Gastroesophageal sphincter (tissue), 3 donors: ENCODE measurements at regions not wholly inside any gene's neighbourhood (a gene's known extent, or its start where the extent isn't known, plus 50 kb on each side); places are given as distances from the start of the nearest gene placed in this dataset.

Experiments
- EP300 ChIP-seq: sonication (generic); formaldehyde crosslinking; IDR thresholded peaks from one replicate; pipeline ENCODE4 v1.6.1; 2017; ENCODE audit warnings: antibody characterized with exemption, mild to moderate bottlenecking
- POLR2A ChIP-seq, 2 donors: fragments of 450-650 bp; IDR thresholded peaks; one replicate each; pipeline ENCODE4 v1.6.1; 2017; ENCODE audit warnings: antibody characterized with exemption in 2 of 2, mild to moderate bottlenecking in 2 of 2, moderate library complexity in 1 of 2
- POLR2AphosphoS5 ChIP-seq: sonication (generic); formaldehyde crosslinking; IDR thresholded peaks from one replicate; pipeline ENCODE4 v1.6.1; 2017; ENCODE audit warnings: antibody characterized with exemption
- TF ChIP-seq, protein P1 (sequence below), 4 experiments: fragments of 200-600 bp in 2 of 4; fragments of 450-650 bp in 2 of 4; sonication (generic) in 1 of 4; IDR thresholded peaks; one replicate each; pipeline ENCODE4 v1.5.1; 2017 to 2019; ENCODE audit warnings: antibody characterized with exemption in 4 of 4, mild to moderate bottlenecking in 2 of 4, moderate library complexity in 2 of 4

DNA sequence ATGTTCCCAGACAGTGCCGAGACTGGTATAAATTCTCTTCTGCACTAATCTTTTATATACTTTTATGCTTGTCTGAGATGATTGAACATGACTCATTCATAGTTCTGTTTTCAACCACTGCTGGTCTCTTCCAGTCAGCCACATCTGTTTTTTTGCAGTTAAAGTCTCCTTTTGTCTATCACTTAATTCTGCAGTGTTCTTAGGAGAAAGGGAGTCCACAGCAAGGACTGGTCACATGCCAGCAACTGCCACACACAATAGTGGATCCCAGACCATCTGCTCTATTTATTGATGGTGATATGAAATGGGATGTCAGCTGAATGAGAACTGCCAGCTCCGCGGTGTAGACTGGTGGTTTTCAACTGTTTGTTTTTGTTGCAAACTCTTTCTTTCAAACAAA is 379.8 kb downstream of the MED13L start:
- TF ChIP-seq POLR2A (IDR thresholded peaks at IDR 0.05): no peak
- TF ChIP-seq, protein P1, sequence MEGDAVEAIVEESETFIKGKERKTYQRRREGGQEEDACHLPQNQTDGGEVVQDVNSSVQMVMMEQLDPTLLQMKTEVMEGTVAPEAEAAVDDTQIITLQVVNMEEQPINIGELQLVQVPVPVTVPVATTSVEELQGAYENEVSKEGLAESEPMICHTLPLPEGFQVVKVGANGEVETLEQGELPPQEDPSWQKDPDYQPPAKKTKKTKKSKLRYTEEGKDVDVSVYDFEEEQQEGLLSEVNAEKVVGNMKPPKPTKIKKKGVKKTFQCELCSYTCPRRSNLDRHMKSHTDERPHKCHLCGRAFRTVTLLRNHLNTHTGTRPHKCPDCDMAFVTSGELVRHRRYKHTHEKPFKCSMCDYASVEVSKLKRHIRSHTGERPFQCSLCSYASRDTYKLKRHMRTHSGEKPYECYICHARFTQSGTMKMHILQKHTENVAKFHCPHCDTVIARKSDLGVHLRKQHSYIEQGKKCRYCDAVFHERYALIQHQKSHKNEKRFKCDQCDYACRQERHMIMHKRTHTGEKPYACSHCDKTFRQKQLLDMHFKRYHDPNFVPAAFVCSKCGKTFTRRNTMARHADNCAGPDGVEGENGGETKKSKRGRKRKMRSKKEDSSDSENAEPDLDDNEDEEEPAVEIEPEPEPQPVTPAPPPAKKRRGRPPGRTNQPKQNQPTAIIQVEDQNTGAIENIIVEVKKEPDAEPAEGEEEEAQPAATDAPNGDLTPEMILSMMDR (IDR thresholded peaks at IDR 0.05): no peak
- TF ChIP-seq POLR2AphosphoS5: no peak
- TF ChIP-seq EP300: no peak
